HL-60 (cell line): ENCODE measurements at regions not wholly inside any gene's neighbourhood (a gene's known extent, or its start where the extent isn't known, plus 50 kb on each side); places are given as distances from the start of the nearest gene placed in this dataset.
"Not testable (repeated sequence)": the region's sequence is repeated elsewhere in the genome, so short reads cannot be mapped to it uniquely, and the experiment has no call there.

ENCODE experiments used
- DNase-seq, 2 experiments: peaks; one replicate each; pipeline ENCODE4 v3.0.0-alpha.2; 2010 to 2020; ENCODE audit warnings: low read depth in 1 of 2, low spot score in 1 of 2
- H3K27ac ChIP-seq: fragments of 250-450 bp; sonication (Bioruptor Pico); replicated peaks from 2 replicates; pipeline ENCODE4 v1.5.1; 2020; ENCODE audit warnings: mild to moderate bottlenecking, moderate library complexity
- H3K27me3 ChIP-seq: fragments of 250-450 bp; sonication (Bioruptor Pico); 2 replicates; pipeline ENCODE4 v1.5.1; 2021; ENCODE audit warnings: mild to moderate bottlenecking, moderate library complexity; ENCODE audit not compliant: insufficient read depth, poor library complexity, severe bottlenecking
- H3K4me3 ChIP-seq: replicated peaks from 2 replicates; pipeline ENCODE4 v1.5.1; 2011; ENCODE audit warnings: mild to moderate bottlenecking, control low read depth, low read length; ENCODE audit not compliant: insufficient read depth
- GABPA ChIP-seq: IDR thresholded peaks from 2 replicates; pipeline ENCODE4 v1.6.1; 2012; ENCODE audit warnings: low read depth
- POLR2AphosphoS5 ChIP-seq: IDR thresholded peaks from 2 replicates; pipeline ENCODE4 v1.6.1; 2012; ENCODE audit warnings: low read depth
- SPI1 ChIP-seq: IDR thresholded peaks from 2 replicates; pipeline ENCODE4 v1.6.1; 2012; ENCODE audit warnings: low read depth, mild to moderate bottlenecking, borderline replicate concordance
- TF ChIP-seq, protein P1 (sequence below): IDR thresholded peaks from one replicate; pipeline ENCODE4 v1.5.1; 2011; ENCODE audit warnings: low read length, control low read depth, inconsistent platforms; ENCODE audit not compliant: insufficient read depth
- TF ChIP-seq, protein P2 (sequence below): IDR thresholded peaks from 2 replicates; pipeline ENCODE4 v1.6.1; 2012; ENCODE audit warnings: low read depth; ENCODE audit not compliant: insufficient replicate concordance

DNA sequence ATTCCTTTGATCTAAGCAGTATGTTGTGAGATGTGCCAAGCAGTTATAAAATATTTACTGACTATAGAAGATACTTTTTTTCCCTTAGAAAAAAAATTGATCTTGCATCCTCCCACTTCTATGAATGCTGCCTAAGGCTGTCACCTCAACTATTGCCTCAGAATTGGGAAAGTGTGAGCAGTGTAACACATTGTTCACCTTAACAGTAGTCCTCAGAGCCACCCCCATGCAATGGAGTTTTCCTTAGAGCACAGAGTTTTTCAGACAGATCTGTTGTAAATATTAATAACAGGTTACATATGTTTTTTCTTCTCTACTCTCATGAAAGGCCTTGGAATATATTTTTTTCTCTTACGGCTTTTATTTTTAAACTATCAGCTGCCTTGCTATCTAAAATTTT is 607.3 kb downstream of the STK39 start:
- Histone ChIP-seq H3K4me3 (no peak overlapping the region), H3K27me3 (no peaks in the 10 kb centered on the region), H3K27ac (no peak overlapping the region)
- DNase-seq: no peak
- TF ChIP-seq POLR2AphosphoS5 (no peak), SPI1 (no peak), GABPA (no peak)
- TF ChIP-seq, protein P1, sequence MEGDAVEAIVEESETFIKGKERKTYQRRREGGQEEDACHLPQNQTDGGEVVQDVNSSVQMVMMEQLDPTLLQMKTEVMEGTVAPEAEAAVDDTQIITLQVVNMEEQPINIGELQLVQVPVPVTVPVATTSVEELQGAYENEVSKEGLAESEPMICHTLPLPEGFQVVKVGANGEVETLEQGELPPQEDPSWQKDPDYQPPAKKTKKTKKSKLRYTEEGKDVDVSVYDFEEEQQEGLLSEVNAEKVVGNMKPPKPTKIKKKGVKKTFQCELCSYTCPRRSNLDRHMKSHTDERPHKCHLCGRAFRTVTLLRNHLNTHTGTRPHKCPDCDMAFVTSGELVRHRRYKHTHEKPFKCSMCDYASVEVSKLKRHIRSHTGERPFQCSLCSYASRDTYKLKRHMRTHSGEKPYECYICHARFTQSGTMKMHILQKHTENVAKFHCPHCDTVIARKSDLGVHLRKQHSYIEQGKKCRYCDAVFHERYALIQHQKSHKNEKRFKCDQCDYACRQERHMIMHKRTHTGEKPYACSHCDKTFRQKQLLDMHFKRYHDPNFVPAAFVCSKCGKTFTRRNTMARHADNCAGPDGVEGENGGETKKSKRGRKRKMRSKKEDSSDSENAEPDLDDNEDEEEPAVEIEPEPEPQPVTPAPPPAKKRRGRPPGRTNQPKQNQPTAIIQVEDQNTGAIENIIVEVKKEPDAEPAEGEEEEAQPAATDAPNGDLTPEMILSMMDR: no peak
- TF ChIP-seq, protein P2, sequence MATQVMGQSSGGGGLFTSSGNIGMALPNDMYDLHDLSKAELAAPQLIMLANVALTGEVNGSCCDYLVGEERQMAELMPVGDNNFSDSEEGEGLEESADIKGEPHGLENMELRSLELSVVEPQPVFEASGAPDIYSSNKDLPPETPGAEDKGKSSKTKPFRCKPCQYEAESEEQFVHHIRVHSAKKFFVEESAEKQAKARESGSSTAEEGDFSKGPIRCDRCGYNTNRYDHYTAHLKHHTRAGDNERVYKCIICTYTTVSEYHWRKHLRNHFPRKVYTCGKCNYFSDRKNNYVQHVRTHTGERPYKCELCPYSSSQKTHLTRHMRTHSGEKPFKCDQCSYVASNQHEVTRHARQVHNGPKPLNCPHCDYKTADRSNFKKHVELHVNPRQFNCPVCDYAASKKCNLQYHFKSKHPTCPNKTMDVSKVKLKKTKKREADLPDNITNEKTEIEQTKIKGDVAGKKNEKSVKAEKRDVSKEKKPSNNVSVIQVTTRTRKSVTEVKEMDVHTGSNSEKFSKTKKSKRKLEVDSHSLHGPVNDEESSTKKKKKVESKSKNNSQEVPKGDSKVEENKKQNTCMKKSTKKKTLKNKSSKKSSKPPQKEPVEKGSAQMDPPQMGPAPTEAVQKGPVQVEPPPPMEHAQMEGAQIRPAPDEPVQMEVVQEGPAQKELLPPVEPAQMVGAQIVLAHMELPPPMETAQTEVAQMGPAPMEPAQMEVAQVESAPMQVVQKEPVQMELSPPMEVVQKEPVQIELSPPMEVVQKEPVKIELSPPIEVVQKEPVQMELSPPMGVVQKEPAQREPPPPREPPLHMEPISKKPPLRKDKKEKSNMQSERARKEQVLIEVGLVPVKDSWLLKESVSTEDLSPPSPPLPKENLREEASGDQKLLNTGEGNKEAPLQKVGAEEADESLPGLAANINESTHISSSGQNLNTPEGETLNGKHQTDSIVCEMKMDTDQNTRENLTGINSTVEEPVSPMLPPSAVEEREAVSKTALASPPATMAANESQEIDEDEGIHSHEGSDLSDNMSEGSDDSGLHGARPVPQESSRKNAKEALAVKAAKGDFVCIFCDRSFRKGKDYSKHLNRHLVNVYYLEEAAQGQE: no peak

DNA sequence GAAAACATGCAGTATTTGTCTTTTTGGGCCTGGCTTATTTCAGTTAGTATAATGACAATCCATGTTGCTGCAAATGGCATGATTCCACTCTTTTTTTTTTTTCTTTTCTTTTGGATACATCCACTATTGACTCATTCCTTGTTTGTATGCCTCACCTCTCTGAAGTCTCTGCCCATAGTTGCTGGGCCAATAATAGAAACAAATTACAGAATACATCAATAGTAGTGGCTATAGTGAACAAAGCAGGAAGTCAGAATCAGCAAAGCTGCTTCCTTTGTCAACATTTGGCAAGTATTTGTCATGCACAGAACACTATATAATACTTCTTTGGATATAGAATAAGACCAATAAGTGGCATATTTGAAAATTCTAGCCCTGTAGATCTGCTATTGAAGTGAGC is 609.7 kb downstream of the STK39 start:
- Histone ChIP-seq H3K27ac (no peak overlapping the region), H3K4me3 (no peak overlapping the region), H3K27me3 (no peaks in the 10 kb centered on the region)
- no peak for DNase-seq
- TF ChIP-seq, protein P1: no peak
- TF ChIP-seq GABPA: no peak
- TF ChIP-seq SPI1: no peak
- no peak for TF ChIP-seq POLR2AphosphoS5
- TF ChIP-seq, protein P2: no peak

DNA sequence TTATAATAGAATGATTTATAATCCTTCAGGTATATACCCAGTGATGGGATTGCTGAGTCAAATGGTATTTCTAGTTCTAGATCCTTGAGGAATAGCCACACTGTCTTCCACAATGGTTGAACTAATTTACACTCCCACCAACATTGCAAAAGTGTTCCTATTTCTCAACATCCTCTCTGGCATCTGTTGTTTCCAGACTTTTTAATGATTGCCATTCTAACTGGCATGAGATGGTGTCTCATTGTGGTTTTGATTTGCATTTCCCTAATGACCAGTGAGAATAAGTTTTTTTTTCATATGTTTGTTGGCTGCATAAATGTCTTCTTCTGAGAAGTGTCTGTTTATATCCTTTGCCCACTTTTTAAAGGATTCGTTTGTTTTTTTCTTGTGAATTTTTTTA is 615.1 kb downstream of the STK39 start:
- H3K4me3 ChIP-seq, DNase-seq, H3K27me3 ChIP-seq, H3K27ac ChIP-seq: not testable (repeated sequence)

DNA sequence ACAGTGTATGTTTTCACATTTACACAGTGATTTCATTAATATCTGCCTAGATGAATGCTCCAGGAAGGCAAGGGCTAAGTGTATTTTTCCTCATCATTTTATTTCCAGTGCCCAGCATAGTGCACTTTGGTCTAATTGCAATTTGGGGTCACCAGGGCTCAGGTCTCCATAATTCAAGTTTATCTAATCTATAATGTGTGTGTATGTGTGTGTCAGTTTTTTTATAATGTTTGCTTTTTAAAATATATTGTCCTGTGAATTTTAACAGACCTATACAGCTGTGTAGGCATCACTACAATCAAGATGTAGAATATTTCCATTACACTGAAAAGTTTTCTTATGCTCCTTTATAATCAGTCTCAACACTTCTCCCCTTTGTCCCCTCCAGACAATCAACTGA is 620.4 kb downstream of the STK39 start:
- no peak for DNase-seq
- H3K27ac ChIP-seq: no peak overlapping the region
- no peaks in the 10 kb centered on the region for H3K27me3 ChIP-seq
- H3K4me3 ChIP-seq: no peak overlapping the region
- TF ChIP-seq GABPA (no peak), SPI1 (no peak), POLR2AphosphoS5 (no peak)
- TF ChIP-seq, protein P1: no peak
- TF ChIP-seq, protein P2: no peak
